SK-N-MC (cell line): ENCODE measurements at regions not wholly inside any gene's neighbourhood (a gene's known extent, or its start where the extent isn't known, plus 50 kb on each side); places are given as distances from the start of the nearest gene placed in this dataset.

ENCODE experiments used
- EZH2 ChIP-seq: fragments of 200-600 bp; sonication (generic); IDR thresholded peaks from one replicate; pipeline ENCODE4 v1.6.1; 2017; ENCODE audit warnings: antibody characterized with exemption
- FOXP2 ChIP-seq: optimal IDR thresholded peaks from 2 replicates; pipeline ENCODE3; 2011; ENCODE audit warnings: mild to moderate bottlenecking, moderate library complexity; ENCODE audit not compliant: insufficient read depth; ENCODE audit errors: extremely low read length, control extremely low read depth
- POLR2AphosphoS5 ChIP-seq: IDR thresholded peaks from 2 replicates; pipeline ENCODE4 v1.6.1; 2012; ENCODE audit warnings: mild to moderate bottlenecking, low read depth, low read length, borderline replicate concordance

DNA sequence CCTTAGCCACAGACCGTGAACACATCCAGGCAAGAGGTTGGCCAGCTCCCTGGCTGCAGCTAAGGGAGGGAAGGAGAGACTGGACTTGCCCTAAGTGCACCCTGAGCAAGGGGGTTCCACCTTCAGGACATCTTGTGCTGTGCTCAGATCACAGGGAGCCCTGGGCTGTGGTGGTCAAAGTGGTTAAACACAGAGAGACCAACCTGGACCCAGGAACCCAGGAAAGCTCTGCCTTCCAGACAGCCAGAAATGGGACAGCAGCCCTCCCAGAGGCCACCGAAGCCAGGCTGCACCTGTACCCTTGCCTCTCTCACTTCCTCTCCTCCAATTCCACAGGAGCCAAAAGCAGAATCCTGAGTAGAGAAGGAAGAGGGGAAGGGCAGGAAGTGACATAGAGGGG is 105.2 kb upstream of the TMEM45B start:
- TF ChIP-seq EZH2, result no peak
- no peak for TF ChIP-seq POLR2AphosphoS5
- no peak for TF ChIP-seq FOXP2
